NCI-H146 (cell line): ENCODE measurements at regions not wholly inside any gene's neighbourhood (a gene's known extent, or its start where the extent isn't known, plus 50 kb on each side); places are given as distances from the start of the nearest gene placed in this dataset.

ENCODE experiments used
- DNase-seq: peaks from one replicate; lab custom pipeline; 2025; lab: John Stamatoyannopoulos, UW

DNA sequence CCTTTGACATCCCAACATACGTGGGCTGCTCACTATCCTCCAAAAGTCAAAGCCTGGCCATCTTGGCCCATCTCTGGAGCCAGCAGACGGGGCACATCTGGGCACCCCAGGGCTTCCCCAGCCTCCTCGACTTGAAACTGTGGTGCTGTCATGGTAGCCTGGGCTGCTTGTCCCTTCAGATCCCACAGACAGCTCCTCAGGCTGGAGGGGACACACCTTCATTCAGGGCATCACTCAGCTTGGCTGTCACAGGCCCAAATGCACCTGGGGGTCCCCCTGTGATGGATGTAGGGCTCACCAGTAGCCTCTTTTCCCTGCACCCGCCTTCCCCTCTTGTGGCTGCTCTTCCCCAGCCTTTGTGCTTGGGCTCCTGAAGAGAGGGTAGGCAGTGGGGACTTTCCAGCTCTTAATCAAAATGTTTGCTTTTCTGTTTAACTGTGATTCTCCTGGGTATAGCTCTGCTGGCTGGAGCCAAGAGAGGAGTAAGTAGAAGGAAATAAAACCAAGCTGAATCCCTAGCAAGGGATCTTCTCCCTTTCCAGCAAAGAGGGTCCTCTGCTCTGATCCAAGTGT lies 92.3 kb downstream of the GYPC start:
- no peak for DNase-seq

GRCh38 chr2:126748929-126749518 lies 93.1 kb downstream of the GYPC start:
- DNase-seq: no peak

DNA sequence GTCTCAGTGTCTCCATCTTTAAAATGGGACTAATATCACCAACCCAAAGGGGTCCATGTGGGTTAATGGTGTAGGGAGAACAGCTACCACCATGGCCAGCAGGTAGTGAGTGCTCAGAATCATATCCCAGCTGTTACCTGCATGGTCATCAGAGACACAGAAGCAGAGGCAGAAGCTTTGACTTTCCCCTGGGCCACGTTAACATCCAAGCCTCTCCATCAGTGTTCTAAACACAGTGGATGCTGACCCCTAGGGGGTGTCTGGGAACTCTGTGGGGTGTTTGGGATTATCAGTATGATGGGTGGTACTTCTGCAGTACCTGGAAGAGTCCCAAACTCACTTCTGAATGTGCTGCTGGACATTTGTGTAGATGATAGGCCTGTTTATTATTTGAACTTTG lies 93.6 kb downstream of the GYPC start:
- no peak for DNase-seq

GRCh38 chr2:126750506-126750905 lies 94.5 kb downstream of the GYPC start:
- DNase-seq: no peak

DNA sequence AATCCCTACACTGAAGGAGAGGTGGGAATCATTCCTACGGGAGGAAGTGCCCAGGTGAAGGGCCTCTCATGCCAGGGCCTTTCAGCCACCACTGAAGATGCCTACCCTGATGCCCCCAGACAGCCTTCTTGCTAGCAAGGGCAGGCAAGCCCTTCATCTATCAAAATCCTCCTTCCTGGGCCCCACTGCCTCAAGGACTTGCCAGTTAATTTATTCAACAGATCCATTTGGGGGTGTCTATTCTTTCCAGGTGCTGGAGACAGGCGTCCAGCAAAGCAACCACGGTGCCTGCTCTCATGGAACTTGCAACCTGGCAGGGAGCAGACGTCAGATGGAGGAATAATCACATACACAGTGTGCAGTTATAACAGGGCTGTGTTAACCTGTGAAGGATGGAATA lies 95.5 kb downstream of the GYPC start:
- no peak for DNase-seq

- DNase-seq: no peak
Observed at GRCh38 chr2:126752876-126753275, 96.9 kb downstream of the GYPC start.

DNA sequence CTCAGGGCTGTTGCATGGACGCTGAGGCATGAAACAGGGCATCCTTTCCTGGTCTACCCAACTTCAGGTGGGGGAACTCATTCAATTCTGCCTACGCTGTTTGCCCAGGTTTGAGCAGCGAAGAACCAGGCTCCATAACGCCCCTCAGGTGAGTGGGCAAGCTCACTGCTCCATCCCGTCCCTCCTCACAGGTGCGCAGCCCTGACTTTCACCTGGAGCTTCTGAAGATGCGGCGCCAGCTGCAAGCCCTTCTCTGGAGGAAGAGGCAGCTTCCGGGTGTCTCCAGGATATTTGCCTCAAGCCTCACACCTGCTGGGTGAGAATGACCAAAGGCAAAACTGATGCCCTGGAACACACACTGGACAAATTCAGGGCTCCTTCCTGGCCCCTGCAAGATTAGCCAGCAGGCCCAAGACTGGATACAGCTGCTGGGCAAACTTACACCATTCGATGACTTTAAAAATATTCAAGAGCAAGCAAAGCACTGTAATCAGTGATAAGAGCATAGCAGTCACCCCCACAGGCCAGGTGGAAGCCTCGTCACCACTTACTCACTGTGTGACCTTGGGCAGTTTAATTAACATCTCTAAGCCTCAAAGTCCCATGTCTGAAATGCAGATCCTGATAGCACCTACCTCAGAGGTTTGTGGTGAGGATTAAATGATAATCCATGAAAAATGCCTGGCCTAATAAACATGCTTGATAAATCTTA lies 97.7 kb downstream of the GYPC start:
- no peak for DNase-seq

GRCh38 chr2:126754240-126755004 lies 98.5 kb downstream of the GYPC start:
- no peak for DNase-seq

DNA sequence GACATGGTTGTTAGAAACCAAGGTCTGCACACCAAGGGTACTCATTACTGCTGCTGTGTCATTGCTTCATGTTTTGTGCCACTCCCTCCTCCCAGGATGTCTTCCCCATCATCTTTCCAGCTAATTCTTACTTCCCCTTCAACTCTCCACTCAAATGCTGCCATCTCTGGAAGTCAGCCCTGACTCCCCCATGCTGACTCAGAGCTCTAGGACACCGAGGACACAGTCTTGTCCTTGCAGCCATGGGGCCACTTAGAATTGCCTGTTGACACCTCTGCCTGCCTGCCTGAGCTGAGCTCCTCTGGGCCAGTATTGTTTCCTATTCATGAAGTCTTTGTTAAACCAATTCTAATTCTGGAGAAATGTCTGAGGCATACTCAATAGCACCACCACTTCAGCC lies 100.2 kb downstream of the GYPC start:
- no peak for DNase-seq

GRCh38 chr2:126761256-126761980 lies 105.5 kb downstream of the GYPC start:
- no peak for DNase-seq

DNA sequence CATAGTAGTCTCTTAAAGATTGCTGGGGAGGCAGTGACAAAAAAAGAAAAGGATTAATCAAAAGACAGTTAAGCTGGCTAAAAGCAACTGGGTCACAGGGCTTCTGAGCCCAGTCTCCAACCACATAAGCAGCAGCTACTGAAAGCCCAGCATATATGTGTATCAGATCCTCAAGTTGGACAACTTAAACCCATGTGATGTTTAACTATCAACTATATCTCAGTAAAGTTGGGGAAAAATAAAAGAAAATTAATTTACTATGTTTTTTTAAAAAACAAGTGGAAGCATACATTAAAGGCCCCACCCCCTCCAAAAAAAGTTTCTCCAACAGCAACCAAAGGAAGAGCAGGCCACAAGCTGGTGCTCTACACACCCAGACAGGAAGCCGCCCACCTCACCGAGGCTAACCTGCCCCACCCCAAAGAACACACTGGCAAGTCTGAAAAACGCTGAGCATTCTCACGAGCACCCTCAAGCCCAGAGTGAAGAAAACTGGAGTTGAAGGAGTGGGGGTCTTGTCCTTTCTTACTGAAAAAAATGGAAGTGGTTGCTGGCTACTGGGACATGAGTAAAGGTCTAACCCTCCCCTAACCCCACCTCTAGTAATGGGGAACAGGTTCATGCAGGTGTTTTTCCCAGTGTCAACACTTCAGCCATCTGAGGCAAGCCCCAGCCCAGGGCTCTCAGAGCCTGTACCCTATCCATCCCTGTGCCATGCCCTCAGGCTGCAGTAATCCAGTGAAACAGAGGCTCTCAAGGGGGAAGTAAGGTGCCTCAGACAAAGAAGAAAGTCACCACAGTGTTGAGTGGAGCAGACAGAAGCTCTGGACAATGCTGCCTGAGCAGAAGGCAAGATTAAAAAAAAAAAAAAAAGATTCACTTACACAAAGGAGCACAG lies 106.3 kb downstream of the GYPC start:
- no peak for DNase-seq

DNA sequence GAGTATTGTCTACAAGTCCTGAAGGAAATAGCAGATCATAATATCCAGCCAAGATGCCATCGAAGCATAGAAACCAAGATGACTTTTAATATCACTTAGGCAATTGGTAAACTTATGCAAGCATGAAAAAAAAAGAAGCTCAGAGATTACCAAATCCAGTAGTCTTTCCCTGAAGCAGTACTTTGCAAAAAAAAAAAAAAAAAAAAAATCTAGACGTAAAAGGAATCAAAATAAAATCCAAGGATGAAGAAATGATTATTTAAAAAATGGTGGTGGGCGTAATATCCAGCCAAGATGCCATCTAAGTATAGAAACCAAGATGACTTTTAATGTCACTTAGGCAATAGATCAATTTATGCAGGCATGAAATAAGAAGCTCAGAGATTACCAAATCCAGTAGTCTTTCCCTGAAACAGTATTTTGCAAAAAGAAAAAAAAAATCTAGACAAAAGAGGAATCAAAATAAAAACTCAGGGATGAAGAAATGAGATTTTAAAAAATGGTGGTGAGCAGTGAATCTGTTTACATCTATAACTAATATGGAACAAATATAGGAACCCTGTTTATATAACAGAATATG lies 108.8 kb downstream of the GYPC start:
- DNase-seq: no peak

GRCh38 chr2:126765395-126765794 lies 109.4 kb downstream of the GYPC start:
- no peak for DNase-seq

GRCh38 chr2:126766295-126766968 lies 110.5 kb downstream of the GYPC start:
- no peak for DNase-seq

DNA sequence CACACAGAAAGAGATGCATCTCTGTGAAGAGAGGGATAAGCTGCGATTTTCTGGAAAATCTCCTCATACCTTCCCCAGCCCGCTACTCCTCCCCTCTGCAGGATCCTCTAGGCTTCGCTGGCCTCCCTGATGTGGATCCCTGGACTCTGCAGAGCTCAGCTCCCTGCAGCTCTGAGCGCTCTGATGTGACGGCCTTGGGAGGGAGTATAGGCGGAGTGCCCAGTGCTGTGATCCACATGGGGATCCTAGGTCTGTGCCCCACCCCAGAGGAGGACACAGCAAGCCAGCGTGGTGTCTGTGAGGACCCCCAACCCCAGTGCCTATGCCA lies 111.0 kb downstream of the GYPC start:
- no peak for DNase-seq

DNA sequence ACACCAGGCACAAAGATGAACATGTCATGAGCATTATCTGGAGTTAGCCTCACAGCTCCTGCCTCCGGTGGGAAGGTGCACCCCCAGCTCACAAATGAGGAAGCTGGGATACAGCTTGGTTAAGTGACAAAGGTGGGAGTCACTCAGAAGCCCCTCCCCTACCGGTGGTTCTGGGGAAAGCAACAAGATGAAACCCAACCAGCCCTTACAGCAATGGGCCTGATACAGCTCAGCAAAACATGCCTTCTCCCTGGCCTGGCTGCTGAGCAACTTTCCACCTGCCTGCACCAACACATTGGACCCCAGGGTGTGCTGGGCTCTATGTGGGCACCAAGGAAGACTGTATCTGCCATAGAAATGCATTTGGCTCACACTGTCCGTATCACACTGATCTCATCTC lies 113.2 kb downstream of the GYPC start:
- no peak for DNase-seq

- DNase-seq: no peak
Observed at GRCh38 chr2:126770466-126770865, 114.5 kb downstream of the GYPC start.

- DNase-seq: no peak
Observed at GRCh38 chr2:126771094-126771493, 115.1 kb downstream of the GYPC start.

DNA sequence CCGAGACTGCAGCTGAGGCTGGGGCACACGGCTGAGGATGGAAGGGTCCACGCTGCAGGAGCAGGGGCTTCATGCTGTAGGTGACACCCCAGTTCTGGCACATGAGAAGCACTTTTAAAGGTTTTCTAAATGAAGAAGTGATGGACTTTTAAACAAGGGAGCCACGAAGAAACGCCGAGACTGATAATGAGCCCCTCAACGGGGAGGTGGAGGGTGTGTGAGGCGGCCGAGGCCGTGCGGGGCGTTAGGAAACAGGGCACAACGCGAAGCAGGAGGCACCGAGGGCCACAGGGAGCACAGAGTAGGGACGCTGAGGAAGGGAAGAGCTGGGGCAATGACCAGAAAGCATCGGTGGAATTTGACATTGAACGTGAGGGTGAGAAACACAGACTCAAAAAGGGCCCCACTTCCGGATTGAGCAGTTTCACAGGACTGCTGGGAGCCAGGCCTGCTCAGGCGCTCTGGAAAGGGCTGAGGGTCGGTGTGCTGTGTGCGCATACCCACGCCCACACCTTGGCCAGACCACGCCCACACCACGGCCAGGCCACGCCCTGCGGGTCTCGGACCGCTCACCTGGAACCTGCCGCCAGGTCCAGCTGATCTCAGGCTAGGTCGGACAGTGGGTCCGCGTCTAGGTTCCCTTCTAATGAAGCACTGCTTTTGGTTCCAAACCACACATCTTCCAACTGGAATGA lies 115.7 kb downstream of the GYPC start:
- DNase-seq: no peak

- DNase-seq: no peak
Observed at GRCh38 chr2:126774290-126774689, 118.3 kb downstream of the GYPC start.
